Neural cell (in vitro differentiated cells): ENCODE measurements at regions not wholly inside any gene's neighbourhood (a gene's known extent, or its start where the extent isn't known, plus 50 kb on each side); places are given as distances from the start of the nearest gene placed in this dataset.

Experiments
- EP300 ChIP-seq: fragments of 450-650 bp; conservative IDR thresholded peaks from 2 replicates; pipeline ENCODE4 v1.6.1; 2014; ENCODE audit warnings: antibody characterized with exemption, mild to moderate bottlenecking, moderate library complexity; ENCODE audit not compliant: poor library complexity, severe bottlenecking
- EZH2 ChIP-seq: fragments of 200-600, 300-800 bp; shearing (Covaris generic), sonication (generic); IDR thresholded peaks from 2 replicates; pipeline ENCODE4 v1.6.1; 2014; ENCODE audit warnings: antibody characterized with exemption, low read length, borderline replicate concordance, mild to moderate bottlenecking; ENCODE audit not compliant: insufficient read depth, poor library complexity, severe bottlenecking
- TF ChIP-seq, protein P1 (sequence below): fragments of 450-650 bp; IDR thresholded peaks from 2 replicates; pipeline ENCODE4 v1.5.1; 2014; ENCODE audit warnings: antibody characterized with exemption, mild to moderate bottlenecking, moderate library complexity; ENCODE audit not compliant: poor library complexity, severe bottlenecking

- TF ChIP-seq, protein P1, sequence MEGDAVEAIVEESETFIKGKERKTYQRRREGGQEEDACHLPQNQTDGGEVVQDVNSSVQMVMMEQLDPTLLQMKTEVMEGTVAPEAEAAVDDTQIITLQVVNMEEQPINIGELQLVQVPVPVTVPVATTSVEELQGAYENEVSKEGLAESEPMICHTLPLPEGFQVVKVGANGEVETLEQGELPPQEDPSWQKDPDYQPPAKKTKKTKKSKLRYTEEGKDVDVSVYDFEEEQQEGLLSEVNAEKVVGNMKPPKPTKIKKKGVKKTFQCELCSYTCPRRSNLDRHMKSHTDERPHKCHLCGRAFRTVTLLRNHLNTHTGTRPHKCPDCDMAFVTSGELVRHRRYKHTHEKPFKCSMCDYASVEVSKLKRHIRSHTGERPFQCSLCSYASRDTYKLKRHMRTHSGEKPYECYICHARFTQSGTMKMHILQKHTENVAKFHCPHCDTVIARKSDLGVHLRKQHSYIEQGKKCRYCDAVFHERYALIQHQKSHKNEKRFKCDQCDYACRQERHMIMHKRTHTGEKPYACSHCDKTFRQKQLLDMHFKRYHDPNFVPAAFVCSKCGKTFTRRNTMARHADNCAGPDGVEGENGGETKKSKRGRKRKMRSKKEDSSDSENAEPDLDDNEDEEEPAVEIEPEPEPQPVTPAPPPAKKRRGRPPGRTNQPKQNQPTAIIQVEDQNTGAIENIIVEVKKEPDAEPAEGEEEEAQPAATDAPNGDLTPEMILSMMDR: no peak
- TF ChIP-seq EZH2 (no peak), EP300 (no peak)
These were observed 83.1 kb downstream of the TEX13C start for GRCh38 chrX:125402807-125403206.
